ENCODE measurements at regions not wholly inside any gene's neighbourhood (a gene's known extent, or its start where the extent isn't known, plus 50 kb on each side); places are given as distances from the start of the nearest gene placed in this dataset.

GRCh38 chr2:107548216-107548615, 278.5 kb upstream of the RGPD4 start:
- no peak for TF ChIP-seq POLR2A (IDR thresholded peaks at IDR 0.05; ENCODE audit: low read length)
- no peak for TF ChIP-seq GATA1 (IDR thresholded peaks at IDR 0.05; ENCODE audit: low read depth, low read length)

All from erythroblast (primary cell).